IMR-90 (cell line): ENCODE measurements at regions not wholly inside any gene's neighbourhood (a gene's known extent, or its start where the extent isn't known, plus 50 kb on each side); places are given as distances from the start of the nearest gene placed in this dataset.

ENCODE experiments used
- ATAC-seq: fragments of 200-7000 bp; cut with Tn5 transposase; 2 replicates; pipeline ENCODE4 v1.9.1; 2020; ENCODE audit warnings: low read depth, mild to moderate bottlenecking, moderate library complexity
- BruUV-seq: library from RNA; stranded (reverse); fragments of 400-500 nt; replicated peaks from 2 replicates; lab custom pipeline; 2021; lab: Mats Ljungman, UMichigan
- CTCF ChIA-PET: fragments of 300-600 bp; formaldehyde crosslinking; extraction: SDS; loops from one replicate; lab custom pipeline; 2021; ENCODE audit warnings: antibody characterized with exemption; lab: Yijun Ruan, JAX
- POLR2A ChIA-PET: fragments of 300-600 bp; sonication (Branson Sonifier 250); formaldehyde crosslinking; loops from one replicate; lab custom pipeline; 2022; ENCODE audit warnings: antibody characterized with exemption; ENCODE audit not compliant: unreplicated experiment; lab: Charles Lee
- DNase-seq: peaks from one replicate; pipeline ENCODE4 v3.0.0; 2013
- H2AFZ ChIP-seq: replicated peaks from 2 replicates; pipeline ENCODE3; 2013; ENCODE audit warnings: low read length, mild to moderate bottlenecking; ENCODE audit not compliant: poor library complexity
- H2AK5ac ChIP-seq: 2 replicates; pipeline ENCODE4 v1.6.1; 2013; ENCODE audit warnings: low read depth, low read length, inconsistent platforms
- H2AK9ac ChIP-seq: replicated peaks from 2 replicates; pipeline ENCODE3; 2013; ENCODE audit warnings: mild to moderate bottlenecking, low read depth, low read length, moderate library complexity; ENCODE audit not compliant: poor library complexity
- H2BK120ac ChIP-seq: 2 replicates; pipeline ENCODE4 v1.6.1; 2013; ENCODE audit warnings: low read depth, low read length, inconsistent platforms
- H2BK15ac ChIP-seq: 3 replicates; pipeline ENCODE4 v1.6.1; 2013; ENCODE audit warnings: low read depth, low read length, inconsistent platforms
- H2BK20ac ChIP-seq: 2 replicates; pipeline ENCODE4 v1.6.1; 2013; ENCODE audit warnings: low read depth, mild to moderate bottlenecking, inconsistent platforms, low read length, moderate library complexity
- H2BK5ac ChIP-seq: 2 replicates; pipeline ENCODE4 v1.6.1; 2013; ENCODE audit warnings: mild to moderate bottlenecking, low read depth, low read length, inconsistent platforms; ENCODE audit not compliant: poor library complexity, severe bottlenecking
- H3K14ac ChIP-seq: replicated peaks from 2 replicates; pipeline ENCODE4 v1.6.1; 2013; ENCODE audit warnings: low read depth, low read length, inconsistent platforms
- H3K18ac ChIP-seq: 2 replicates; pipeline ENCODE4 v1.6.1; 2013; ENCODE audit warnings: low read depth, low read length, control low read depth
- H3K23ac ChIP-seq: 2 replicates; pipeline ENCODE4 v1.6.1; 2013; ENCODE audit warnings: low read depth, low read length, inconsistent platforms
- H3K27ac ChIP-seq: 2 replicates; pipeline ENCODE4 v1.5.1; 2013; ENCODE audit warnings: mild to moderate bottlenecking, control low read depth, low read length; ENCODE audit not compliant: insufficient read depth
- H3K27me3 ChIP-seq: 2 replicates; pipeline ENCODE4 v1.6.1; 2013; ENCODE audit warnings: low read length; ENCODE audit not compliant: control insufficient read depth, insufficient read depth
- H3K36me3 ChIP-seq: 2 replicates; pipeline ENCODE4 v1.6.1; 2013; ENCODE audit warnings: low read length, mixed read lengths; ENCODE audit not compliant: control insufficient read depth, insufficient read depth
- H3K4ac ChIP-seq: 2 replicates; pipeline ENCODE4 v1.6.1; 2013; ENCODE audit warnings: low read depth, low read length, inconsistent platforms
- H3K4me1 ChIP-seq: 2 replicates; pipeline ENCODE4 v1.6.1; 2013; ENCODE audit warnings: low read length, mixed read lengths; ENCODE audit not compliant: control insufficient read depth, insufficient read depth
- H3K4me2 ChIP-seq: 2 replicates; pipeline ENCODE4 v1.6.1; 2013; ENCODE audit warnings: low read depth, mild to moderate bottlenecking, control low read depth, low read length, moderate library complexity
- H3K4me3 ChIP-seq: 2 replicates; pipeline ENCODE4 v1.5.1; 2013; ENCODE audit warnings: low read depth, mild to moderate bottlenecking, control low read depth, low read length, moderate library complexity; ENCODE audit not compliant: insufficient read depth
- H3K56ac ChIP-seq: 2 replicates; pipeline ENCODE4 v1.6.1; 2013; ENCODE audit warnings: low read length, inconsistent platforms; ENCODE audit not compliant: insufficient read depth; ENCODE audit errors: extremely low read depth
- H3K79me1 ChIP-seq, 2 experiments: 2 replicates each; pipeline ENCODE4 v1.6.1; 2013; ENCODE audit warnings: low read length in 2 of 2, inconsistent platforms in 1 of 2, low read depth in 1 of 2
- H3K9ac ChIP-seq: 2 replicates; pipeline ENCODE4 v1.6.1; 2013; ENCODE audit warnings: low read depth, low read length, control low read depth
- H3K9me1 ChIP-seq: 2 replicates; pipeline ENCODE4 v1.6.1; 2013; ENCODE audit warnings: low read length, inconsistent platforms; ENCODE audit not compliant: insufficient read depth
- H3K9me3 ChIP-seq: 2 replicates; pipeline ENCODE4 v1.6.1; 2013; ENCODE audit warnings: low read length; ENCODE audit not compliant: control insufficient read depth, insufficient read depth
- H4K20me1 ChIP-seq: 2 replicates; pipeline ENCODE4 v1.6.1; 2013; ENCODE audit warnings: low read length, inconsistent platforms; ENCODE audit not compliant: insufficient read depth
- H4K5ac ChIP-seq: 2 replicates; pipeline ENCODE4 v1.6.1; 2013; ENCODE audit warnings: mild to moderate bottlenecking, low read depth, low read length, control low read depth
- H4K8ac ChIP-seq, 2 experiments: 2 replicates each; pipeline ENCODE4 v1.6.1; 2013; ENCODE audit warnings: low read depth in 2 of 2, low read length in 2 of 2, control low read depth in 1 of 2, inconsistent platforms in 1 of 2
- H4K91ac ChIP-seq: 2 replicates; pipeline ENCODE4 v1.6.1; 2013; ENCODE audit warnings: low read depth, low read length, inconsistent platforms; ENCODE audit not compliant: insufficient read depth
- BHLHE40 ChIP-seq: fragments of 150-350 bp; IDR thresholded peaks from 2 replicates; pipeline ENCODE4 v1.6.1; 2016; ENCODE audit warnings: mild to moderate bottlenecking, low read depth, low read length
- CEBPB ChIP-seq: IDR thresholded peaks from 2 replicates; pipeline ENCODE4 v1.6.1; 2012; ENCODE audit warnings: low read depth, low read length, improper control_type of control experiment
- CHD1 ChIP-seq: IDR thresholded peaks from 2 replicates; pipeline ENCODE4 v1.6.1; 2012; ENCODE audit warnings: low read depth, low read length, improper control_type of control experiment
- CTCF ChIP-seq: conservative IDR thresholded peaks from 2 replicates; pipeline ENCODE4 v1.5.1; 2012; ENCODE audit warnings: mild to moderate bottlenecking, low read depth, low read length, improper control_type of control experiment
- ELK1 ChIP-seq: fragments of 150-350 bp; IDR thresholded peaks from 2 replicates; pipeline ENCODE4 v1.6.1; 2016; ENCODE audit warnings: low read depth, mild to moderate bottlenecking, low read length, moderate library complexity, borderline replicate concordance
- FOS ChIP-seq: fragments of 150-350 bp; IDR thresholded peaks from 2 replicates; pipeline ENCODE4 v1.6.1; 2016; ENCODE audit warnings: low read depth, low read length
- MAFK ChIP-seq: IDR thresholded peaks from 2 replicates; pipeline ENCODE4 v1.6.1; 2012; ENCODE audit warnings: low read depth, low read length, improper control_type of control experiment
- MAZ ChIP-seq: IDR thresholded peaks from 2 replicates; pipeline ENCODE4 v1.6.1; 2012; ENCODE audit warnings: low read depth, mild to moderate bottlenecking, low read length, improper control_type of control experiment, moderate library complexity, borderline replicate concordance
- MXI1 ChIP-seq: IDR thresholded peaks from 2 replicates; pipeline ENCODE4 v1.6.1; 2012; ENCODE audit warnings: low read depth, mild to moderate bottlenecking, low read length, moderate library complexity, borderline replicate concordance
- RAD21 ChIP-seq: IDR thresholded peaks from 2 replicates; pipeline ENCODE4 v1.6.1; 2012; ENCODE audit warnings: low read length, improper control_type of control experiment
- RFX5 ChIP-seq: IDR thresholded peaks from 2 replicates; pipeline ENCODE4 v1.8.0; 2012; ENCODE audit warnings: low read depth, mild to moderate bottlenecking, low read length, moderate library complexity
- SMC3 ChIP-seq: fragments of 150-350 bp; IDR thresholded peaks from 2 replicates; pipeline ENCODE4 v1.6.1; 2016; ENCODE audit warnings: low read depth, mild to moderate bottlenecking, antibody characterized with exemption, low read length, moderate library complexity
- WGBS, 2 experiments: methylation state at CpG; one replicate each; pipeline versions ENCODE4 v1.1.5 to v1.1.7; 2013; ENCODE audit warnings: missing lambda C conversion rate in 2 of 2; ENCODE audit not compliant: insufficient read length in 1 of 2; ENCODE audit errors: extremely low coverage in 2 of 2; 5-methylcytosine and 5-hydroxymethylcytosine counted together
- dilution Hi-C: fragments of 300-500 bp; cut with HindIII; formaldehyde crosslinking; loops from one replicate; pipeline ENCODE4 v1.14.3; 2018; ENCODE audit warnings: low sequenced_read_pairs; ENCODE audit not compliant: unreplicated experiment
- in situ Hi-C: fragments of 300-500 bp; cut with MboI; formaldehyde crosslinking; loops from 3 replicates; pipeline ENCODE4 v1.14.3; 2019; ENCODE audit warnings: low sequenced_read_pairs, inconsistent platforms, mixed read lengths
- intact Hi-C: fragments of 100-400 bp; cut with micrococcal nuclease; formaldehyde crosslinking; loops from 2 replicates; pipeline ENCODE4 v1.10.0; 2022
- TF ChIP-seq, protein P1 (sequence below): fragments of 150-350 bp; IDR thresholded peaks from 2 replicates; pipeline ENCODE4 v1.6.1; 2017; ENCODE audit warnings: mild to moderate bottlenecking, antibody characterized with exemption, low read length, low read depth

DNA sequence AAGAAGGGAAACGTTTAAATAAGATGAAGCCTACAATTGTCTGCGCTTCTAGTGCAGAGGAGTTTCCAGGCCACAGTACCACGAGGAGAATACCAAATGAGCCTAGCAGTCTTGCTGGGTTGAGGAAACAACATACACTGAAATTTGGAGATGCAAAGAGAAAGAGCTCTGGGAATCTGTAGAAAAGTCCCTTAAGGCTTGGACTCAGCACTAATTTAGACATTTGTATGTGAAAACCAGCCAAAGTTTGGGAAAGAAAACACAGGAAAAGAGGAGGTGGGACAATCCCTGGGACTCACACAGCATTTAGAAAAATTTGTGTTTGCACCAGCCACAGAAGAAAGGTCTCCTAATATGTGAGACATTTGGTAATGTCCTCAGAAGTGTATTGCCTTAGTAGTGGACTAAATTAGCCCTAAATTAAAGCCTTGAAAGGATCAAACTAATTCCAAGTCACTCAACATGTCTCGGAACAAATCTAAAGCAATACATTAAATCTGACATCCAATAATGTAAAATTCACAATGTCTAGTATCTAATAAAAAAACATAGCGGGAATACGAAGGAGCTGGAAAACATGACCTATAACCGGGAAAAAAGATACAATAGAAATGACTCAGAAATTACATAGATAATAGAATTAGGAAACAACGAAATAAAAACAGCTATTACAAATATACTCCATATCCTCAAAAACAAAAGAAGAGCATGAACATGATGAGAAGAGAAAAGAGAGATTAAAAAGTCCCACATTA lies 187.1 kb upstream of the NAMPT start:
- H3K36me3 ChIP-seq = no peaks in the 10 kb centered on the region
- intact Hi-C loops = no loop called here
- H2AFZ ChIP-seq = no peak overlapping the region
- in situ Hi-C loops = no loop called here
- no TSS peak for BruUV-seq
- dilution Hi-C loops = no loop called here
- H3K23ac ChIP-seq = no peak overlapping the region
- no peak overlapping the region for H3K56ac ChIP-seq
- H3K4ac ChIP-seq = no peak overlapping the region
- no peak overlapping the region for H4K8ac ChIP-seq
- H3K4me1 ChIP-seq = no peaks in the 10 kb centered on the region
- TF ChIP-seq MXI1 = no peak
- TF ChIP-seq BHLHE40 = no peak
- no peak for TF ChIP-seq CEBPB
- no peak for TF ChIP-seq SMC3
- no peak for TF ChIP-seq CHD1
- no peak for TF ChIP-seq RFX5
- no peak for TF ChIP-seq RAD21
- TF ChIP-seq, protein P1, sequence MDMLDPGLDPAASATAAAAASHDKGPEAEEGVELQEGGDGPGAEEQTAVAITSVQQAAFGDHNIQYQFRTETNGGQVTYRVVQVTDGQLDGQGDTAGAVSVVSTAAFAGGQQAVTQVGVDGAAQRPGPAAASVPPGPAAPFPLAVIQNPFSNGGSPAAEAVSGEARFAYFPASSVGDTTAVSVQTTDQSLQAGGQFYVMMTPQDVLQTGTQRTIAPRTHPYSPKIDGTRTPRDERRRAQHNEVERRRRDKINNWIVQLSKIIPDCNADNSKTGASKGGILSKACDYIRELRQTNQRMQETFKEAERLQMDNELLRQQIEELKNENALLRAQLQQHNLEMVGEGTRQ = no peak
- no peak for TF ChIP-seq MAFK
- no peak for TF ChIP-seq FOS
- TF ChIP-seq ELK1 = no peak
- no peak for TF ChIP-seq MAZ
- no peak for TF ChIP-seq CTCF
- H2AK5ac ChIP-seq = no peak overlapping the region
- no peaks in the 10 kb centered on the region for H3K9me1 ChIP-seq
- no peak overlapping the region for H3K18ac ChIP-seq
- ChIA-PET CTCF (no interaction called here), POLR2A (no interaction called here)
- no peak overlapping the region for H2AK9ac ChIP-seq
- no peak overlapping the region for H3K14ac ChIP-seq
- WGBS, 2 experiments = no CpG with 5 or more reads among the region's 8 CpGs
- no peak overlapping the region for H4K5ac ChIP-seq
- no peak overlapping the region for H2BK20ac ChIP-seq
- no peak overlapping the region for H3K4me2 ChIP-seq
- H3K27ac ChIP-seq = no peak overlapping the region
- no peaks in the 10 kb centered on the region for H3K27me3 ChIP-seq
- no peak overlapping the region for H3K4me3 ChIP-seq
- no peak overlapping the region for H2BK5ac ChIP-seq
- H2BK120ac ChIP-seq = no peak overlapping the region
- ATAC-seq (no peak), DNase-seq (no peak)
- H4K20me1 ChIP-seq = no peaks in the 10 kb centered on the region
- no peak overlapping the region for H4K91ac ChIP-seq
- no peak overlapping the region for H2BK15ac ChIP-seq
- H3K9ac ChIP-seq = no peak overlapping the region
- H3K79me1 ChIP-seq = no peaks in the 10 kb centered on the region
- H3K9me3 ChIP-seq = no peaks in the 10 kb centered on the region
